GM06990 (cell line): ENCODE measurements at regions not wholly inside any gene's neighbourhood (a gene's known extent, or its start where the extent isn't known, plus 50 kb on each side); places are given as distances from the start of the nearest gene placed in this dataset.

Source experiments
- DNase-seq: peaks from one replicate; pipeline ENCODE4 v3.0.0-alpha.2; 2011; ENCODE audit not compliant: insufficient read length; ENCODE audit errors: extremely low read depth
- H3K27me3 ChIP-seq: replicated peaks from 2 replicates; pipeline ENCODE4 v1.6.0; 2011; ENCODE audit warnings: low read length; ENCODE audit not compliant: control insufficient read depth, insufficient read depth
- H3K36me3 ChIP-seq: 2 replicates; pipeline ENCODE4 v1.5.1; 2011; ENCODE audit warnings: low read length; ENCODE audit not compliant: control insufficient read depth, insufficient read depth
- H3K4me3 ChIP-seq: replicated peaks from 2 replicates; pipeline ENCODE4 v1.5.1; 2011; ENCODE audit warnings: low read depth, mild to moderate bottlenecking, control low read depth, low read length
- CTCF ChIP-seq: IDR thresholded peaks from 2 replicates; pipeline ENCODE4 v1.5.1; 2011; ENCODE audit warnings: low read length, control low read depth, mild to moderate bottlenecking, inconsistent platforms; ENCODE audit not compliant: insufficient read depth, poor library complexity, severe bottlenecking

- H3K27me3 ChIP-seq, result no peaks in the 10 kb centered on the region
- TF ChIP-seq CTCF, result no peak
- no peak for DNase-seq
- H3K36me3 ChIP-seq, result no peaks in the 10 kb centered on the region
- H3K4me3 ChIP-seq, result no peak overlapping the region
Observed at GRCh38 chr3:157746391-157746790, 243.2 kb upstream of the VEPH1 start.

DNA sequence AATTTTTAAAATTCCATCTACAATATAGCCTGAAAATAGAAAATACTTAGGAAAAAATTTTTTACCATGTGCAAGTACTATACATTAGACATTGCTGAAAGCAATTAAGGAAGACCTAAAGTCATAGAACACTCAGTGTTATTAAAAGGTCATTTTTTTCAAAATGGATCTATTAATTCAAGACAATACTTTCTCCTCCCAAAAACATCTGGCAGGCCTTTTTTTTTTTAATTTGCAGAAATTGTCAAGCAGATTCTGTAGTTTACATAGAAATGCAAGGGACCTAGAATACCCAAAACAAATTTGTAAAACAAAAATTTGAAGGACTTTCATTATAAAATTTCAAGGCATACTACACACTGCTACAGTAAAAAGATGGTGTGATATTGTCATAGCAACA is 238.4 kb upstream of the VEPH1 start:
- TF ChIP-seq CTCF, result no peak
- no peak for DNase-seq
- Histone ChIP-seq H3K27me3 (no peaks in the 10 kb centered on the region), H3K36me3 (no peaks in the 10 kb centered on the region), H3K4me3 (no peak overlapping the region)

DNA sequence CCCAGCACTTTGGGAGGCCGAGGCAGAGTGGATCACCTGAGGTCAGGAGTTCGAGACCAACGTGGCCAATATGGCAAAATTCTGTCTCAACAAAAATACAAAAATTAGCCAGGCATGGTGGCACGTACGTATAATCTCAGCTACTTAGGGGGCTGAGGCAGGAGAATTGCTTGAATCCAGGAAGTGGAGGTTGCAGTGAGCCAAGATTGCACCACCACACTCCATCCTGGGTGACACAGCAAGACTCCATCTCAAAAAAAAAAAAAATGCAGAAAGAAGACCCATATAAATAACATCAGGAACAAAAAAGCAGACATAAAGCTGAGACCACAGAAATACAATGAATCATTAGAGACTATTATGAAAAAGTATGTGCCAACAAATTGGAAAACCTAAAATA is 235.2 kb upstream of the VEPH1 start:
- Histone ChIP-seq H3K27me3 (no peaks in the 10 kb centered on the region), H3K4me3 (no peak overlapping the region), H3K36me3 (no peaks in the 10 kb centered on the region)
- no peak for DNase-seq
- TF ChIP-seq CTCF, result no peak

GRCh38 chr3:157718800-157719199 is 215.6 kb upstream of the VEPH1 start:
- Histone ChIP-seq H3K36me3 (no peaks in the 10 kb centered on the region), H3K27me3 (no peaks in the 10 kb centered on the region), H3K4me3 (no peak overlapping the region)
- no peak for DNase-seq
- no peak for TF ChIP-seq CTCF

DNA sequence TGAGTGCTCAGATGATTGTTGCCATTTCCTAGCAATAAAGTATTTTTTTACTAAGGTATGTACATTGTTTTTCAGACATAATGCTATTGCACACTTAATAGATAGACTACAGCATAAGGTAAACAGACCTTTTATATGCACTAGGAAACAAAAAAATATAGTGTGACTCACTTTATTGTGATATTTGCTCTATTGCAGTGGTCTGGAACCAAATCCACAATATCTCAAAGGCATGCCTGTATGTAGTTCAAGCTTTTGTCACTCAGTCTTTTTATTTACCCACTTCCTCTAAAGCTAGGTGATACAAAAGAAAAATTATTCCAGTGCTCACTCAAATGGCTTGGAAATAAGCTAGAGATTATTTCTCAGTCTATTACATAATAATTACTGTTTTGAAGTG is 209.9 kb upstream of the VEPH1 start:
- no peaks in the 10 kb centered on the region for H3K27me3 ChIP-seq
- no peak overlapping the region for H3K4me3 ChIP-seq
- TF ChIP-seq CTCF, result no peak
- H3K36me3 ChIP-seq, result no peaks in the 10 kb centered on the region
- DNase-seq, result no peak

DNA sequence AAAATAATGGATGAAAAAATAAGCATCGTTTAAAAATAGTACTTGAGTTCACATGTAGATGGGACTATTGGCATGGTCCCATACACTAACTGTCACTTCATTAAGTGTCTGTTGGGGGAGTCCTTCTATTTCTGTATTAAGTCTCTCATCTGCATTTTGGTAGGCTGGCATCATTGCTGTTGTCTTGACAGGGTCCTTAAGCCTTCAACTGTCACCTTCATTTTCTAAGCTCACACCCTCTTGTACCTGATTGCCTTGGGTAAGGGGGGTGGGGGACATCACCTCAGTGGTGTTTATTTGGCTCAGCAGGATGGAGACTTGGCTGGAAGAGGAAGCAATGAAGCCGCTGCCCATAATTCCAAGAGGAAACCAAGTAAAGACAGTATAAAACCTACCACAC is 202.0 kb upstream of the VEPH1 start:
- DNase-seq, result no peak
- Histone ChIP-seq H3K36me3 (no peaks in the 10 kb centered on the region), H3K4me3 (no peak overlapping the region), H3K27me3 (no peaks in the 10 kb centered on the region)
- no peak for TF ChIP-seq CTCF
